Cardiac muscle cell (in vitro differentiated cells and primary cell): ENCODE measurements at regions not wholly inside any gene's neighbourhood (a gene's known extent, or its start where the extent isn't known, plus 50 kb on each side); places are given as distances from the start of the nearest gene placed in this dataset.

ENCODE experiments used
- DNase-seq, 2 donors: peaks; one replicate each; pipeline versions ENCODE4 v3.0.0 to v3.0.0-alpha.2; 2010 to 2017; ENCODE audit warnings: low read depth in 1 of 2, low spot score in 1 of 2
- H3K27ac ChIP-seq: fragments of 200-600 bp; sonication (generic); 2 replicates; pipeline ENCODE4 v1.5.1; 2016
- H3K27me3 ChIP-seq: fragments of 200-600 bp; sonication (generic); 2 replicates; pipeline ENCODE4 v1.6.0; 2016; ENCODE audit warnings: control low read depth
- H3K36me3 ChIP-seq: fragments of 200-600 bp; sonication (generic); 2 replicates; pipeline ENCODE4 v1.5.1; 2016; ENCODE audit warnings: control low read depth
- H3K4me1 ChIP-seq: fragments of 200-600 bp; sonication (generic); 2 replicates; pipeline ENCODE4 v1.8.1; 2017; ENCODE audit warnings: low read depth, mild to moderate bottlenecking, mixed run types
- H3K4me3 ChIP-seq: fragments of 200-600 bp; sonication (generic); 2 replicates; pipeline ENCODE4 v1.5.1; 2016; ENCODE audit warnings: mild to moderate bottlenecking
- H3K9me3 ChIP-seq: fragments of 200-600 bp; sonication (generic); 2 replicates; pipeline ENCODE4 v1.5.1; 2017; ENCODE audit warnings: low read depth, mild to moderate bottlenecking, control low read depth
- CTCF ChIP-seq: IDR thresholded peaks from 2 replicates; pipeline ENCODE4 v1.5.1; 2012; ENCODE audit warnings: low read depth, mild to moderate bottlenecking, low read length

GRCh38 chr3:56971816-56972215 is 88.6 kb upstream of the SPATA12 start:
- Histone ChIP-seq H3K9me3 (no peaks in the 10 kb centered on the region), H3K36me3 (no peaks in the 10 kb centered on the region), H3K27ac (no peak overlapping the region), H3K4me1 (peaks cover 4% of the 10 kb centered on the region), H3K4me3 (no peak overlapping the region), H3K27me3 (no peaks in the 10 kb centered on the region)
- no peak for TF ChIP-seq CTCF
- no peak for DNase-seq

GRCh38 chr3:56971261-56971660 is 89.2 kb upstream of the SPATA12 start:
- TF ChIP-seq CTCF = no peak
- no peak for DNase-seq
- no peak overlapping the region for H3K27ac ChIP-seq

GRCh38 chr3:56970461-56970879 is 90.0 kb upstream of the SPATA12 start:
- no peak for TF ChIP-seq CTCF
- no peak overlapping the region for H3K4me3 ChIP-seq
- DNase-seq = peak in 1 of 2 donors; percentile 84
- no peaks in the 10 kb centered on the region for H3K27me3 ChIP-seq
- H3K9me3 ChIP-seq = no peaks in the 10 kb centered on the region
- H3K27ac ChIP-seq = peak overlapping the region; percentile 39
- peaks cover 4% of the 10 kb centered on the region for H3K4me1 ChIP-seq
- H3K36me3 ChIP-seq = no peaks in the 10 kb centered on the region

More at GRCh38 chr3:56971261-56971660, 89.2 kb upstream of the SPATA12 start:
- Histone ChIP-seq H3K4me1 (peaks cover 4% of the 10 kb centered on the region), H3K9me3 (no peaks in the 10 kb centered on the region), H3K36me3 (no peaks in the 10 kb centered on the region), H3K27me3 (no peaks in the 10 kb centered on the region), H3K4me3 (no peak overlapping the region)

- no peak for TF ChIP-seq CTCF
- H3K9me3 ChIP-seq = no peaks in the 10 kb centered on the region
- peak in 1 of 2 donors; percentile 31 for DNase-seq
These were observed 90.6 kb upstream of the SPATA12 start for GRCh38 chr3:56969851-56970250.

GRCh38 chr3:56966509-56966908 is 94.0 kb upstream of the SPATA12 start:
- TF ChIP-seq CTCF = no peak

More at GRCh38 chr3:56969851-56970250, 90.6 kb upstream of the SPATA12 start:
- no peaks in the 10 kb centered on the region for H3K27me3 ChIP-seq
- no peak overlapping the region for H3K27ac ChIP-seq
- H3K36me3 ChIP-seq = no peaks in the 10 kb centered on the region
- H3K4me1 ChIP-seq = peaks cover 4% of the 10 kb centered on the region
- H3K4me3 ChIP-seq = no peak overlapping the region

GRCh38 chr3:56966104-56966503 is 94.4 kb upstream of the SPATA12 start:
- TF ChIP-seq CTCF = no peak
- H3K9me3 ChIP-seq = no peaks in the 10 kb centered on the region
- DNase-seq = no peak
- H3K4me3 ChIP-seq = no peak overlapping the region
- no peaks in the 10 kb centered on the region for H3K27me3 ChIP-seq
- H3K27ac ChIP-seq = no peak overlapping the region
- H3K36me3 ChIP-seq = no peaks in the 10 kb centered on the region
- peaks cover 4% of the 10 kb centered on the region for H3K4me1 ChIP-seq

More at GRCh38 chr3:56966509-56966908, 94.0 kb upstream of the SPATA12 start:
- H3K27ac ChIP-seq = no peak overlapping the region
- no peaks in the 10 kb centered on the region for H3K27me3 ChIP-seq
- H3K4me1 ChIP-seq = peaks cover 4% of the 10 kb centered on the region
- DNase-seq = no peak
- no peaks in the 10 kb centered on the region for H3K9me3 ChIP-seq
- H3K36me3 ChIP-seq = no peaks in the 10 kb centered on the region
- no peak overlapping the region for H3K4me3 ChIP-seq
